NCI-H2029 (cell line): ENCODE measurements at regions not wholly inside any gene's neighbourhood (a gene's known extent, or its start where the extent isn't known, plus 50 kb on each side); places are given as distances from the start of the nearest gene placed in this dataset.
"Not testable (repeated sequence)": the region's sequence is repeated elsewhere in the genome, so short reads cannot be mapped to it uniquely, and the experiment has no call there.

ENCODE experiments used
- DNase-seq: peaks from one replicate; lab custom pipeline; 2025; lab: John Stamatoyannopoulos, UW

- no peak for DNase-seq
Measured at GRCh38 chr20:47982574-47983360, 197.5 kb upstream of the SULF2 start.

GRCh38 chr20:47981222-47981621, 195.9 kb upstream of the SULF2 start:
- no peak for DNase-seq

GRCh38 chr20:47980336-47981177, 195.3 kb upstream of the SULF2 start:
- no peak for DNase-seq

GRCh38 chr20:47979361-47980095, 194.2 kb upstream of the SULF2 start:
- not testable (repeated sequence) for DNase-seq

GRCh38 chr20:47978428-47979120, 193.3 kb upstream of the SULF2 start:
- not testable (repeated sequence) for DNase-seq

GRCh38 chr20:47977789-47978252, 192.5 kb upstream of the SULF2 start:
- DNase-seq = not testable (repeated sequence)

- not testable (repeated sequence) for DNase-seq
Measured at GRCh38 chr20:47977017-47977788, 191.9 kb upstream of the SULF2 start.

GRCh38 chr20:47974234-47974878, 189.1 kb upstream of the SULF2 start:
- no peak for DNase-seq

- DNase-seq = no peak
Measured at GRCh38 chr20:47973519-47974233, 188.4 kb upstream of the SULF2 start.

GRCh38 chr20:47972916-47973309, 187.6 kb upstream of the SULF2 start:
- no peak for DNase-seq

- not testable (repeated sequence) for DNase-seq
Measured at GRCh38 chr20:47972297-47972915, 187.1 kb upstream of the SULF2 start.

GRCh38 chr20:47971058-47971791, 185.9 kb upstream of the SULF2 start:
- no peak for DNase-seq

GRCh38 chr20:47970282-47970903, 185.1 kb upstream of the SULF2 start:
- DNase-seq = no peak

- no peak for DNase-seq
Measured at GRCh38 chr20:47969426-47969825, 184.1 kb upstream of the SULF2 start.

GRCh38 chr20:47968541-47969310, 183.4 kb upstream of the SULF2 start:
- DNase-seq = no peak

- DNase-seq = no peak
Measured at GRCh38 chr20:47964149-47964548, 178.9 kb upstream of the SULF2 start.

GRCh38 chr20:47963022-47963421, 177.7 kb upstream of the SULF2 start:
- no peak for DNase-seq
